GM10248 (cell line): ENCODE measurements at regions not wholly inside any gene's neighbourhood (a gene's known extent, or its start where the extent isn't known, plus 50 kb on each side); places are given as distances from the start of the nearest gene placed in this dataset.

Source experiments
- CTCF ChIA-PET: fragments of 300-600 bp; sonication (Branson Sonifier 250); formaldehyde crosslinking; extraction: SDS; loops from one replicate; lab custom pipeline; 2021; ENCODE audit warnings: antibody characterized with exemption; lab: Yijun Ruan, JAX
- POLR2A ChIA-PET: fragments of 350-650 bp; sonication (Branson Sonifier 250); formaldehyde crosslinking; extraction: SDS; loops from one replicate; lab custom pipeline; 2020; ENCODE audit warnings: antibody characterized with exemption; lab: Yijun Ruan, JAX
- DNase-seq: peaks from one replicate; pipeline ENCODE4 v3.0.0; 2012; ENCODE audit errors: extremely low spot score
- CTCF ChIP-seq: IDR thresholded peaks from 2 replicates; pipeline ENCODE4 v1.5.1; 2012; ENCODE audit warnings: mild to moderate bottlenecking, low read depth; ENCODE audit errors: extremely low read depth, missing control alignments, control extremely low read depth

GRCh38 chrX:116657071-116657470 lies 194.3 kb upstream of the CT83 start:
- no peak for TF ChIP-seq CTCF
- ChIA-PET CTCF (no interaction called here), POLR2A (no interaction called here)
- no peak for DNase-seq

GRCh38 chrX:116628464-116628863 lies 165.7 kb upstream of the CT83 start:
- DNase-seq: no peak
- TF ChIP-seq CTCF: no peak
- CTCF ChIA-PET: no interaction called here
- POLR2A ChIA-PET: no interaction called here

- TF ChIP-seq CTCF: no peak
- ChIA-PET POLR2A (no interaction called here), CTCF (no interaction called here)
- no peak for DNase-seq
These were observed 155.8 kb upstream of the CT83 start for GRCh38 chrX:116618546-116618945.

GRCh38 chrX:116607776-116608175 lies 145.0 kb upstream of the CT83 start:
- TF ChIP-seq CTCF: no peak
- CTCF ChIA-PET: no interaction called here
- no peak for DNase-seq
- POLR2A ChIA-PET: no interaction called here

- no peak for TF ChIP-seq CTCF
- ChIA-PET POLR2A (no interaction called here), CTCF (no interaction called here)
- DNase-seq: no peak
These were observed 142.8 kb upstream of the CT83 start for GRCh38 chrX:116605576-116605975.

GRCh38 chrX:116596010-116596409 lies 133.2 kb upstream of the CT83 start:
- CTCF ChIA-PET: no interaction called here

More at GRCh38 chrX:116596010-116596409, 133.2 kb upstream of the CT83 start:
- no peak for TF ChIP-seq CTCF
- no peak for DNase-seq
- POLR2A ChIA-PET: no interaction called here
